Spleen (tissue), 7 donors: ENCODE measurements at regions not wholly inside any gene's neighbourhood (a gene's known extent, or its start where the extent isn't known, plus 50 kb on each side); places are given as distances from the start of the nearest gene placed in this dataset.

ENCODE experiments used
- CTCF ChIP-seq, 11 experiments: fragments of 200-600 bp in 7 of 11; fragments of 450-650 bp in 4 of 11; sonication (generic) in 4 of 11; IDR thresholded peaks in 8 of 11; conservative IDR thresholded peaks in 3 of 11; 1 replicate in 7 of 11; 2 replicates in 4 of 11; pipeline versions ENCODE4 v1.4.0 to v1.8.0; 2016 to 2021; ENCODE audit warnings: antibody characterized with exemption in 11 of 11, inconsistent platforms in 4 of 11, mild to moderate bottlenecking in 1 of 11
- POLR2A ChIP-seq, 3 donors: fragments of 450-650 bp; IDR thresholded peaks; one replicate each; pipeline ENCODE4 v1.5.1; 2017; ENCODE audit warnings: antibody characterized with exemption in 3 of 3, mild to moderate bottlenecking in 1 of 3
- donor health status: DM: no; HTN: no; CAD: no; lungs with moderate emphysema.
- donor health status: DM: no; HTN: no; CAD: no.
- donor health status: DM: no; HTN: no; CAD: no.

GRCh38 chr5:23627976-23628375 is 120.6 kb downstream of the PRDM9 start:
- no peak for TF ChIP-seq CTCF (IDR thresholded peaks at IDR 0.05 in 8 of 11, conservative IDR thresholded peaks at IDR 0.05 in 3 of 11)
- TF ChIP-seq POLR2A (IDR thresholded peaks at IDR 0.05): no peak
